ENCODE measurements at regions not wholly inside any gene's neighbourhood (a gene's known extent, or its start where the extent isn't known, plus 50 kb on each side); places are given as distances from the start of the nearest gene placed in this dataset.

DNA sequence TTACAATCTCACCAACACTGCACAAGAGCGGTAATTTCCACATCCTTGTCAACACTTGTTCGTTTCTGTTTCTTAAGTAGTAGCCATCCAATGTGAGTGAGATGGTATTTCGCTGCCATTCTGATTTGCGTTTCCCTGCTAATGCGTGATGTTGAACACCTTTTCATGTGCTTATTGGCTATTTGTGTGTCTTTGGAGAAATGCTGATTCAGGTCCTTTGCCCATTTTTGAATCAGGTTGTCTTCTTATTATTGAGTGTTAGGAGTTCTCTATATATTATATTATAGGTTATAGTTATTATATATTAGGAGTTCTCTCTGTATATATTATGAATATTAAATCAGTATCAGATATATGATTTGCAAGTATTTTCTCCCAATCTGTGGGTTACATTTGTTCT is 59.9 kb upstream of the IRX4 start:
- Histone ChIP-seq H3K36me3 (ENCODE audit: insufficient read depth in 1 of 2, low read depth in 1 of 2) (no peaks in the 10 kb centered on the region), H3K9me3 (no peaks in the 10 kb centered on the region), H3K4me1 (no peaks in the 10 kb centered on the region), H3K27ac (no peak overlapping the region), H3K27me3 (ENCODE audit: insufficient read depth in 3 of 3, low read length in 2 of 3) (peaks cover 0 to 10% (median 0%) of the 10 kb centered on the region in 3 donors), H3K4me3 (no peak overlapping the region)
- TF ChIP-seq, protein P1, sequence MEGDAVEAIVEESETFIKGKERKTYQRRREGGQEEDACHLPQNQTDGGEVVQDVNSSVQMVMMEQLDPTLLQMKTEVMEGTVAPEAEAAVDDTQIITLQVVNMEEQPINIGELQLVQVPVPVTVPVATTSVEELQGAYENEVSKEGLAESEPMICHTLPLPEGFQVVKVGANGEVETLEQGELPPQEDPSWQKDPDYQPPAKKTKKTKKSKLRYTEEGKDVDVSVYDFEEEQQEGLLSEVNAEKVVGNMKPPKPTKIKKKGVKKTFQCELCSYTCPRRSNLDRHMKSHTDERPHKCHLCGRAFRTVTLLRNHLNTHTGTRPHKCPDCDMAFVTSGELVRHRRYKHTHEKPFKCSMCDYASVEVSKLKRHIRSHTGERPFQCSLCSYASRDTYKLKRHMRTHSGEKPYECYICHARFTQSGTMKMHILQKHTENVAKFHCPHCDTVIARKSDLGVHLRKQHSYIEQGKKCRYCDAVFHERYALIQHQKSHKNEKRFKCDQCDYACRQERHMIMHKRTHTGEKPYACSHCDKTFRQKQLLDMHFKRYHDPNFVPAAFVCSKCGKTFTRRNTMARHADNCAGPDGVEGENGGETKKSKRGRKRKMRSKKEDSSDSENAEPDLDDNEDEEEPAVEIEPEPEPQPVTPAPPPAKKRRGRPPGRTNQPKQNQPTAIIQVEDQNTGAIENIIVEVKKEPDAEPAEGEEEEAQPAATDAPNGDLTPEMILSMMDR (IDR thresholded peaks at IDR 0.05) = no peak
- 88 to 98% (median 98%) methylated on average over 5 of the region's 5 CpGs for WGBS, 3 donors
- DNase-seq = no peak
- intact Hi-C loops (cut with DNase I) = no loop called here
- no peak for ATAC-seq

DNA sequence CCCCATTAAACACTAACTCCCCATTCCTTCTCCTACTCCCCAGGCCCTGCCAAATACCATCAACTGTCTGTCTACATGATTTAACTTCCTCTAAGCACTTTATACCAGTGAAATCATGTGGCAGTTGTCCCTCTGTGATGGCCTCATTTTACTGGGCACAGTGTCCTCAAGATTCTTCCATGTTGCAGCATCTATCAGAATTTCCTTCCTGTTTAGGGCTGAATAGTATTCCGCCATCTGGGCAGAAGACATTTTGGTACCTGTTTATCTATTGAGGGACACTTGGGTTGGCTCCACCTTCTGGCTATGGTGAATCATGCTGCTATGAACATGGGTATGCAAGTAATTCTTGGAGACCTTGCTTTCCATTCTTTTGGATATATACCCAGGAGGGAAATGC is 59.4 kb upstream of the IRX4 start:
- intact Hi-C loops (cut with DNase I) = no loop called here
- H3K27ac ChIP-seq = no peak overlapping the region
- WGBS, 3 donors = 92 to 99% (median 92%) methylated on average over 1 of the region's 1 CpG
- H3K4me1 ChIP-seq = no peaks in the 10 kb centered on the region
- ATAC-seq (no peak), DNase-seq (no peak)
- no peak overlapping the region for H3K4me3 ChIP-seq
- H3K9me3 ChIP-seq = no peaks in the 10 kb centered on the region
- no peaks in the 10 kb centered on the region for H3K36me3 ChIP-seq (ENCODE audit: insufficient read depth in 1 of 2, low read depth in 1 of 2)
- peaks cover 0 to 10% (median 0%) of the 10 kb centered on the region in 3 donors for H3K27me3 ChIP-seq (ENCODE audit: insufficient read depth in 3 of 3, low read length in 2 of 3)
- TF ChIP-seq, protein P1 (IDR thresholded peaks at IDR 0.05) = no peak

DNA sequence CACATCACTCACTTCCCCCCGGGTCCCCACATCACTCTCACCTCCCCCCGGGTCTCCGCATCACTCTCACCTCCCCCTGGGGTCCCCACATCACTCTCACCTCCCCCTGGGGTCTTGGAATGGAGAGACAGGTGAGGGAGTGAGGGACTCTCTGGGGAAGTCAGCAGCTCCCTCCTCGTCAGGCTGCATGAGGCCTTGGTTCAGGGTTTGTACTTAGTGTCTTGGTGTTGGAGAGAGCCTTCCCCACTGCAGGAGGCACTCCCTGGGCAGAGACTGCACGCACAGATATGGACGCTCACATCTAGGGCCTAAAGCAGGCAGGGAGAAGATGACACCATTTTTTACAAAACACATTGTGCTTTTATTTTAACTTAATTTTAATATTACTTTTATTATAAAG is 56.5 kb upstream of the IRX4 start:
- ATAC-seq (no peak), DNase-seq (no peak)
- H3K4me1 ChIP-seq = no peaks in the 10 kb centered on the region
- 66 to 87% (median 79%) methylated on average over 6 of the region's 6 CpGs for WGBS, 3 donors
- TF ChIP-seq, protein P1 (IDR thresholded peaks at IDR 0.05) = no peak
- H3K9me3 ChIP-seq = no peaks in the 10 kb centered on the region
- intact Hi-C loops (cut with DNase I) = no loop called here
- no peaks in the 10 kb centered on the region for H3K36me3 ChIP-seq (ENCODE audit: insufficient read depth in 1 of 2, low read depth in 1 of 2)
- no peak overlapping the region for H3K4me3 ChIP-seq
- H3K27me3 ChIP-seq (ENCODE audit: insufficient read depth in 3 of 3, low read length in 2 of 3) = peaks cover 0 to 9% (median 0%) of the 10 kb centered on the region in 3 donors
- H3K27ac ChIP-seq = no peak overlapping the region

- no peaks in the 10 kb centered on the region for H3K4me1 ChIP-seq
- intact Hi-C loops (cut with DNase I) = no loop called here
- ATAC-seq (no peak), DNase-seq (peak in 1 of 2 donors; percentile 17)
- H3K4me3 ChIP-seq = no peak overlapping the region
- H3K9me3 ChIP-seq = no peaks in the 10 kb centered on the region
- peaks cover 0 to 1% (median 0%) of the 10 kb centered on the region in 3 donors for H3K27me3 ChIP-seq (ENCODE audit: insufficient read depth in 3 of 3, low read length in 2 of 3)
- TF ChIP-seq, protein P1 (IDR thresholded peaks at IDR 0.05) = no peak
- WGBS, 3 donors = 81 to 85% (median 83%) methylated on average over 17 of the region's 17 CpGs
- H3K27ac ChIP-seq = no peak overlapping the region
- H3K36me3 ChIP-seq (ENCODE audit: insufficient read depth in 1 of 2, low read depth in 1 of 2) = no peaks in the 10 kb centered on the region
Observed at GRCh38 chr5:1938310-1939000, 55.7 kb upstream of the IRX4 start.

- TF ChIP-seq, protein P1 (IDR thresholded peaks at IDR 0.05) = no peak
- Histone ChIP-seq H3K27me3 (ENCODE audit: insufficient read depth in 3 of 3, low read length in 2 of 3) (peaks cover 0 to 3% (median 0%) of the 10 kb centered on the region in 3 donors), H3K4me1 (no peaks in the 10 kb centered on the region), H3K36me3 (ENCODE audit: insufficient read depth in 1 of 2, low read depth in 1 of 2) (no peaks in the 10 kb centered on the region), H3K9me3 (no peaks in the 10 kb centered on the region), H3K27ac (no peak overlapping the region), H3K4me3 (no peak overlapping the region)
- DNase-seq = peak in 1 of 2 donors; percentile 13
- WGBS, 3 donors = 63 to 84% (median 80%) methylated on average over 12 of the region's 12 CpGs
- intact Hi-C loops (cut with DNase I) = no loop called here
- ATAC-seq = no peak
Observed at GRCh38 chr5:1937590-1937989, 54.9 kb upstream of the IRX4 start.
